Embryonic facial prominence (tissue), 1 donor: ENCODE measurements at regions not wholly inside any gene's neighbourhood (a gene's known extent, or its start where the extent isn't known, plus 50 kb on each side); places are given as distances from the start of the nearest gene placed in this dataset.

Experiments used
- DNase-seq: peaks from one replicate; pipeline ENCODE4 v3.0.0-alpha.2; 2016; ENCODE audit errors: extremely low spot score

DNA sequence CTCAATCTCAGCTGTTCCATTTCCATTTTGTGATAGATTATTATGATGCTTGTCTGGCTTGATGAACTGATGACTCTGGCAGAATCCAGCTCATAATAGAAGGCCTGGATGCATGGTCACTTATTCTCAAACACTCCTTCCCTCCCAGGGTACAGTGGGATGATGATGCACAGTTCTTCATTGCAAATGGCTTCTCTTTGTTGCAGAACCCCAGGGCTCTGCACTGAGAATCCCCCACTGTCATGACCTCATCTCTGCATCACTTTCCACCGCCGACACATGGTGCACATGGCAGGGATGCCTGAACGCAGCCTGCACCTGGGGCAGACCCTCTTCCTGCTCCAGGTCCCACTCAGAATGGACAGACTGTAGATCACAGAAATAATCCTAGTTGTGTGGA is 515.6 kb upstream of the NR2F2 start:
- DNase-seq = no peak

- no peak for DNase-seq
Observed at GRCh38 chr15:95816591-95816990, 513.9 kb upstream of the NR2F2 start.

DNA sequence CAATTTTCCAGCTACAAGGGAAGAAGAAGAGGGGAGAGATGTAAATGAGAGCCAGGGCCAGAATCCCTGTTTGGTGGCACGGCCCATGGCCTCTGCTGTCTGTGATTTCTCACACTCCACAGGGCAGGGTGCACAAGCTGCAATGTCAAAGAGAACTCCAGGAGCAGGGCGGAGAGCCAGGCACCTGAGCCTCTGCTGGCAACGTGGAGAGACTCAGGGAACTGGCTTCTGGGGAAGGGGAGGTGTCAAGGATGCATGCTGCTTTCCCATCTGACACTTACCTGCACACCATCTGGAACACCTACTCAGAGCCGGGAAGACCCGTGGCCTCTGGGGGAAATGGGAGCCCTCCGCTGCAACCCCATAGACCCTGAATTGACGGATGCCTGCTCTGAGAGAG is 507.5 kb upstream of the NR2F2 start:
- no peak for DNase-seq

GRCh38 chr15:95825208-95825607 is 505.3 kb upstream of the NR2F2 start:
- no peak for DNase-seq

GRCh38 chr15:95825671-95826411 is 504.7 kb upstream of the NR2F2 start:
- no peak for DNase-seq

DNA sequence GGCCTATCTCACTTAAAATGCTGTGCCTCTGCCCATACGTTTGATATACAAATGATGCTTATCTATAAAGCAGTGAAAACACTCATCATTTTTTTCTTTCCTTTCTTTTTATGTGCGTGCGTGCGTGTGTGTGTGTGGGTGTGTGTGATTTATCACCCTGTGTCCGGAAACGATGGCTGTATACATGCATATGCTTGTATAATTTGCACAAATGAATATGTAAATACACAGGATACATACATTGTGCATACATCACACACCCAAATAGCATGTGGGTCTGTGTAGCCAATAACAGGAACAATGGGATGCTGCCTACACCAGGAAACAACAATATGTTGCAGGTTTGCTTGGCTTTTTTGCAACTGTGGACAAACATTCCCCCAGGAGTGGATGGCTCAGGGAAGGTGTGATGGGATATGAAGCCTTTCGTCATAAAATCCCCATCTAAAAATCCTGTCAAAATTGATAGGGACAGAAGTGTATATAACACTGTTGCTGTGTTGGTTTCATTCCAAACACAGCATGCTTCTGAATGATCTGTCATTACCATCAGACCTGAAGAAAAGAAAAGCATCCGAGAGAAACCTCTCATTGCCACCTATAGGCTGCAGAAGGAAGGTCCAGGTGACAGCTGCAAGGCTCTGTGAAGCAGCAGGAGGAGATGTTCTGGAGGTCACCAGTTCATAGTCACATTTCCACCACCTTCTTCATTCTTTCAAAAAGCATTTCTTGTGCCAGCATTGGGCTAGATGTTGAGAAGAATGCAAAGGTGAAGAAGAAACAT is 503.9 kb upstream of the NR2F2 start:
- no peak for DNase-seq

DNA sequence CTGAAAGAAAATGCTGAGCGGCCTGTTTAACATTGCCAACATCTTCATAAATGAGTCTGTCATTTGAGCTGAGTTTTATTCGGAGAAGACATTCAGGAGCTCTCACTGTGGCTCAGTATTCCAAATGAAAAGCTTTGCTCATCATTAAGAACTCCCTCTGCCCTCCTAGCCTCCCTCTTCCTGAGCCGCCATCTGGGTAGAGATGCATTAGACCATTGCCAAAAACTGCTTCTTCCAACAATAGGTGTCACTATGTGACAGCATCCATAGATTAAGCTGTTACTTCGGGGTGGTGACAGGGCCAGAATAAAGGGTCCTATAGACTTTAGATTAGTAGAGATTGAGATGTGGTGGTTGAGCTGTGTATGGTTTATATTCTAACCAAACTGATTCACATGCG is 501.4 kb upstream of the NR2F2 start:
- DNase-seq = no peak

DNA sequence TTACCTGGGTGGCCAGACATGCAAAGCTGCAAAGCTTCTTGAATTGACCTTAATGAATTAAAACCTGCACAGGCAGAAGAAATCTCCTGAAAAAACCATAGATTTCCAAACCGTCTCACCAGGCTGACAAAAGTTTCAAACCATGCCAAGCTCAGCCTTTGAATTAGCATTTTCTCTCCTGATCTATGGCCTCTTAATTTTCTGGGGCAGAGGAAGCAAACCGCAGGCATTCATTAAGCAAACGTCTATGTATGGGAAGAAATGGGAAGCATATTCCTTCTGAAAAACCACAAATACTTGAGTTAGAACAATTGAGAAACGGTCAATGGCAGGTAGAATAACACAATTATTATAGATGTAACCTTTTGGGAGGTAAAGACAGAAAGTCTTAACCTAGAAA is 500.2 kb upstream of the NR2F2 start:
- no peak for DNase-seq

- no peak for DNase-seq
Observed at GRCh38 chr15:95832668-95833067, 497.8 kb upstream of the NR2F2 start.

GRCh38 chr15:95834028-95834804 is 496.3 kb upstream of the NR2F2 start:
- DNase-seq = no peak

GRCh38 chr15:95836536-95836935 is 494.0 kb upstream of the NR2F2 start:
- no peak for DNase-seq

DNA sequence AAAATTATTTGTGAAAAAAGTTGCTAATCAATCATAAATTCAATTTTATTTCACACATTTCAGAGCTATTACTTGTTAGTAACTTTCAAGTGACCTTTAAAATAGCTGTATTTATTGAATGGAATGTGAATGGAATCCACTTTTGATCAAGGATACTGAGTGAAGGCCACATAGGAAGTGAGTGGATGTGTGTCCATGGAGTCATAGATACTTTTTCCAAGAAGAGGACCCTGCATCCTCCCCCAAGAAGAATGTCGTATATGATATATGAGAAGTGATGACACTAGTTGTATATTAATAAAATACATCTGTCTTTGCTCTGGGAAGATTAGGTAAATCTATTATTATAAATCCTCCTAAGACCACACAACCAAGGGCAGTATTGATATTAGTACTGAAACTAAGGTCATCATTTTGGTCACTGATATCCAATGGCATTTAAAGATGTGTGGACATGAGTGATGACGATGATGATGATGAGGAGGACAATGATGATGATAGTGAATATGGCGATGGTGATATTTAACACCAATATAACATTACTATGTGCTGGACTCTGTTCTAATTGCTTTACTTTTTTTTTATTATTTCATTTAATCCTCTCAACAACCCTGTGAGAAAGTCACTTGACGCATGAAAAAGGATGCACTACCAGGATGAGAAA is 493.0 kb upstream of the NR2F2 start:
- DNase-seq = no peak

GRCh38 chr15:95839367-95839782 is 491.1 kb upstream of the NR2F2 start:
- no peak for DNase-seq

DNA sequence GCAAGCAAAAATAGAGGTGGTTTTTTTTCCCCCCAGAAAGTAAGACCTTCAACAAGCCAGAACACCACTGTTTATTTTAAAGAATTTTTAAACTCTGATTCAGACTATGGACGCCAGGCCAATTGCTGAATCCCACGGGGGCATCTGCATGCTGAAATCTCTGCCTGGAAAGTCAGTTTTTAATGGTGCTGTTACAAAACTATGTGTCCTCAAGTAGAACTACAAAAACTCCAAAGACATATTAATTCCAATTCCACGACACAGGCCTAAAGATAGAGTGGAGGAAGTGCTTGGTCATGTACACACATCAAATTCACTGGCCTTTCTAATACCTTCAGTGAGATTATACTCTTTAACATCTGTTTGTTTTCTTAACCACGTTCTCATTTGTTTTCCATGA is 490.5 kb upstream of the NR2F2 start:
- DNase-seq = no peak

- DNase-seq = no peak
Observed at GRCh38 chr15:95840855-95841254, 489.6 kb upstream of the NR2F2 start.

GRCh38 chr15:95842576-95842975 is 487.9 kb upstream of the NR2F2 start:
- DNase-seq = no peak

DNA sequence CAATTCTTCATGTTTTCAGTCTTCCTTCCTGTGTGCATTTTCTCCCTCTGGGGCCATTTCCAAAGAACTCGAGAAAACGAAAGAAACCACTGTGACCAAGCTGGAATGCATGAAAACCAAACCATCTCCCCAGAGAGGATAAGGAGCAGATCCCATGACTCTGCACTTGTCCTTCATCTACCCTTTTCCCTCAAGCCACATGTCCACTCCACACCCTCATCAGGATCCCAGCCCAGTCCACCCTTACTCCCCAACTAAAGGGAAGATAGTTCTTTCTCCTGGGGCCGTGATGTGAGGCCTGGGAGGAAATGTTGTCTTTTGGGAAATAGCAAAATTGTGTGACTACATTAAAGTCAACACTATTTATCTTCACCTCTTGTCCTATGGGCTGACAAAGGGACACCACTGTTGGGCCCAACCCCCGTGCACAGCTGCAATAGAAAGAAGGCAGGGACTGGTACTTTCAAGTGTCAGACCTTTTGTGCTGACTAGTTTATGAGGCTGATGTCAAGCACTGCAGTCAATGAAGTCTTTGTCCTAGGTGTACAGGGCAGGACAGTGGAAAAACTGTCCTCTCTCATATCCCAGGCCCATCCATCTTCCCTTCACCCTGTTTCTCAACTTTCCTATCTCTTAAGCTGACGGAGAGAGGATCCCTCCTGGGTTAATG is 487.1 kb upstream of the NR2F2 start:
- no peak for DNase-seq

DNA sequence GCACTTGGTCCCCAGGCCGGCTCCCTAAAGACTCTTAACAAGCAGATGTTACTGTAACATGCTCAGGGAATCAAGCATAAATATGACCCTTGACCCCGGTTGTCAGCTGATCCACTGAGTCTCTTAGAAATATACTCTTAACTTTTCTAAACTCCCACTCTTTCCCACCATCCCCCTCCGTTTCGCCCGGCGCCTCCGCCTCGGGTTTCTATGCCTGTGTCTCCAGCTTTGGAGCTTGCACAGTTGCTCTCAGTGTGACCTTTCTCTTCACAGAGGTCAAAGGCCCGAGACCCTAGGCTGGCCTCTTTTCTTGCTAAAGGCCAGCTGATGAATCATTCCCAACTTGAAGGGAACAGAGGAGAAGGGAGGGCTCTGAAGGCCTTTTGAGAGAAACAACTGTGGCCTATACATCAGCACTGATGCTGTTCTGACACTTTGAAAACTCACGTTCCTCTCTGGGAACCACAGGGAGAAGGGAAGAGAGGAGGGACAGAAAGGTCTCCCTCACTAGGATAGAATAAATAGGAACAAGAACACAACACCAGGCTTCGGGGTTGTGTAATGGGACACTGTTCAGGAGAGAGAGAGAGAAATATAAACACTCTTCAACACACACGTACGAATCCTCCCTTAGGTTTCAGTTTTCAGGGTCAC is 484.5 kb upstream of the NR2F2 start:
- DNase-seq = no peak

- no peak for DNase-seq
Observed at GRCh38 chr15:95848126-95848525, 482.4 kb upstream of the NR2F2 start.

DNA sequence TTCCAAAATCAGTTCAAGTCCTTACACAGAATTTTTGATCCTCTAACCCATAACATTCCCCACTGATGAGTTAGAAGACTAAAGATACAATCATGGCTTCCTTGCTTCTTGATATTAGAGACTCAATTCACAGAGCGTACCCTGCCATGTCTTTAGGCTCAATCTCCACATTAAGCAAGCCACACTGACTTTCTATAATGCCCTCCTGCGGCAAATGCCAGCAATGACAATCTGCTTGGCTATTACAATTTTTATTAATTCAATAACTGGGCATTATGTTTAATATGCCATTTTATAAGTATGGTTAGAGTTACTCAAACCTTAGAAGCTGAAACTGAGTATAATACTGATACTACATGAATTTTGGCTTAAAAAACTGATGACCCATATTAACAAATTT is 479.7 kb upstream of the NR2F2 start:
- no peak for DNase-seq

DNA sequence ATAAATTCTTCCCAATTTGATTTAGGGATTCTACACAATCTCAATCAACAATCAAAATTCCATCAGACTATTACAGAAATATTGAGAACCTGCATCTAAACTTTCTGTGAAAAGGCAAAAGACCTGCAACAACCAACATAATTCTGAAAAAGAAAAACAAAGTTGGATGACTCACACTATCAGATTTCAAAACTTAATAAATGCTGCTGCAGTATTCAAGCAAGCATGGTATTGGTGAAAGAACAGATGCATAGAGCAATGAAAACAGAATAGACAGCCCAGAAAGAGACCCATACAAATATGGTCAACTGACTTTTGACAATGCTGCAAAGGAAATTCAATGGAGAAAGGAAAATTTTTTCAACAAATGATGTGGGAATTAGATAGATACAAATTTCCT is 477.1 kb upstream of the NR2F2 start:
- DNase-seq = no peak
